HG03196 (cell line): ENCODE measurements at regions not wholly inside any gene's neighbourhood (a gene's known extent, or its start where the extent isn't known, plus 50 kb on each side); places are given as distances from the start of the nearest gene placed in this dataset.
"Not testable (repeated sequence)": the region's sequence is repeated elsewhere in the genome, so short reads cannot be mapped to it uniquely, and the experiment has no call there.

Source experiments
- ATAC-seq: cut with Tn5 transposase; IDR thresholded peaks from one replicate; pipeline ENCODE4 v1.9.1; 2021; ENCODE audit not compliant: unreplicated experiment

- no peak for ATAC-seq
These were observed 56.3 kb upstream of the PRDM9 start for GRCh38 chr5:23451156-23451555.

- ATAC-seq, result no peak
These were observed 57.2 kb upstream of the PRDM9 start for GRCh38 chr5:23450187-23450586.

- ATAC-seq, result no peak
These were observed 58.8 kb upstream of the PRDM9 start for GRCh38 chr5:23448627-23449026.

- ATAC-seq, result no peak
These were observed 61.0 kb upstream of the PRDM9 start for GRCh38 chr5:23446424-23446823.

- ATAC-seq, result no peak
These were observed 61.8 kb upstream of the PRDM9 start for GRCh38 chr5:23445573-23445972.

- ATAC-seq, result no peak
These were observed 66.7 kb upstream of the PRDM9 start for GRCh38 chr5:23440703-23441102.

- no peak for ATAC-seq
These were observed 70.4 kb upstream of the PRDM9 start for GRCh38 chr5:23437011-23437410.

- no peak for ATAC-seq
These were observed 73.7 kb upstream of the PRDM9 start for GRCh38 chr5:23433534-23434315.

GRCh38 chr5:23428705-23429104, 78.7 kb upstream of the PRDM9 start:
- ATAC-seq, result no peak

GRCh38 chr5:23420214-23420613, 87.2 kb upstream of the PRDM9 start:
- not testable (repeated sequence) for ATAC-seq

- ATAC-seq, result no peak
These were observed 88.3 kb upstream of the PRDM9 start for GRCh38 chr5:23419115-23419514.

- ATAC-seq, result no peak
These were observed 94.9 kb upstream of the PRDM9 start for GRCh38 chr5:23412515-23412914.

- no peak for ATAC-seq
These were observed 95.4 kb upstream of the PRDM9 start for GRCh38 chr5:23411994-23412393.

- ATAC-seq, result no peak
These were observed 96.2 kb upstream of the PRDM9 start for GRCh38 chr5:23411200-23411599.

GRCh38 chr5:23410775-23411174, 96.6 kb upstream of the PRDM9 start:
- not testable (repeated sequence) for ATAC-seq

- ATAC-seq, result no peak
These were observed 101.9 kb upstream of the PRDM9 start for GRCh38 chr5:23405316-23406068.

GRCh38 chr5:23402585-23402984, 104.8 kb upstream of the PRDM9 start:
- ATAC-seq, result no peak

- ATAC-seq, result no peak
These were observed 106.5 kb upstream of the PRDM9 start for GRCh38 chr5:23400951-23401350.

GRCh38 chr5:23396346-23396745, 111.1 kb upstream of the PRDM9 start:
- no peak for ATAC-seq

- no peak for ATAC-seq
These were observed 117.9 kb upstream of the PRDM9 start for GRCh38 chr5:23389291-23390101.

GRCh38 chr5:23385036-23385435, 122.4 kb upstream of the PRDM9 start:
- ATAC-seq, result no peak

GRCh38 chr5:23372177-23372576, 135.2 kb upstream of the PRDM9 start:
- ATAC-seq, result no peak
